Kidney (tissue), 13 donors: ENCODE measurements at regions not wholly inside any gene's neighbourhood (a gene's known extent, or its start where the extent isn't known, plus 50 kb on each side); places are given as distances from the start of the nearest gene placed in this dataset.

Source experiments
- DNase-seq, 5 donors: peaks; one replicate each; pipeline ENCODE4 v3.0.0-alpha.2; 2013 to 2020
- FAIRE-seq: peaks from 2 replicates; lab custom pipeline; 2012; peaks lifted over from hg19 to GRCh38; lab: Jason Lieb, UNC
- H3K27ac ChIP-seq, 2 donors: one replicate each; pipeline ENCODE4 v1.7.0; 2013; ENCODE audit warnings: low read depth in 2 of 2, low read length in 2 of 2, inconsistent platforms in 1 of 2
- H3K27me3 ChIP-seq: one replicate; pipeline ENCODE4 v1.7.1; 2013; ENCODE audit warnings: low read length, inconsistent platforms; ENCODE audit not compliant: control insufficient read depth, insufficient read depth
- H3K36me3 ChIP-seq, 3 donors: one replicate each; pipeline versions ENCODE4 v1.7.0 to v1.7.1; 2013; ENCODE audit warnings: low read length in 3 of 3, control low read depth in 1 of 3, inconsistent platforms in 1 of 3; ENCODE audit not compliant: insufficient read depth in 3 of 3, control insufficient read depth in 2 of 3
- H3K4me1 ChIP-seq, 3 donors: one replicate each; pipeline versions ENCODE4 v1.7.0 to v1.7.1; 2013; ENCODE audit warnings: low read length in 3 of 3, inconsistent platforms in 1 of 3, low read depth in 1 of 3; ENCODE audit not compliant: control insufficient read depth in 2 of 3, insufficient read depth in 2 of 3
- H3K4me3 ChIP-seq, 3 donors: one replicate each; pipeline versions ENCODE4 v1.7.0 to v1.8.1; 2013; ENCODE audit warnings: low read length in 3 of 3, control low read depth in 1 of 3, inconsistent platforms in 1 of 3
- H3K9ac ChIP-seq, 3 donors: one replicate each; pipeline versions ENCODE4 v1.7.0 to v1.7.1; 2013; ENCODE audit warnings: low read length in 3 of 3, control low read depth in 1 of 3, inconsistent platforms in 1 of 3
- H3K9me3 ChIP-seq, 3 donors: one replicate each; pipeline versions ENCODE4 v1.7.0 to v1.7.1; 2013; ENCODE audit warnings: low read length in 3 of 3, control low read depth in 1 of 3, inconsistent platforms in 1 of 3; ENCODE audit not compliant: control insufficient read depth in 2 of 3, insufficient read depth in 1 of 3
- intact Hi-C: fragments of 100-400 bp; cut with DNase I; formaldehyde crosslinking; loops from one replicate; pipeline ENCODE4 v1.11.1; 2022
- TF ChIP-seq, protein P1 (sequence below): IDR thresholded peaks from 3 replicates; pipeline ENCODE4 v1.5.1; 2012; ENCODE audit warnings: mild to moderate bottlenecking, moderate library complexity, borderline replicate concordance; ENCODE audit not compliant: insufficient read depth; ENCODE audit errors: extremely low read depth
- donor health status: control.
- donor health status: control.
- donor health status: control.
- donor health status: control.
- donor health status: control.
- donor health status: DM: yes; HTN: yes; CAD: no.
- donor health status: Normal renal cell carcinoma (clear cell type).

DNA sequence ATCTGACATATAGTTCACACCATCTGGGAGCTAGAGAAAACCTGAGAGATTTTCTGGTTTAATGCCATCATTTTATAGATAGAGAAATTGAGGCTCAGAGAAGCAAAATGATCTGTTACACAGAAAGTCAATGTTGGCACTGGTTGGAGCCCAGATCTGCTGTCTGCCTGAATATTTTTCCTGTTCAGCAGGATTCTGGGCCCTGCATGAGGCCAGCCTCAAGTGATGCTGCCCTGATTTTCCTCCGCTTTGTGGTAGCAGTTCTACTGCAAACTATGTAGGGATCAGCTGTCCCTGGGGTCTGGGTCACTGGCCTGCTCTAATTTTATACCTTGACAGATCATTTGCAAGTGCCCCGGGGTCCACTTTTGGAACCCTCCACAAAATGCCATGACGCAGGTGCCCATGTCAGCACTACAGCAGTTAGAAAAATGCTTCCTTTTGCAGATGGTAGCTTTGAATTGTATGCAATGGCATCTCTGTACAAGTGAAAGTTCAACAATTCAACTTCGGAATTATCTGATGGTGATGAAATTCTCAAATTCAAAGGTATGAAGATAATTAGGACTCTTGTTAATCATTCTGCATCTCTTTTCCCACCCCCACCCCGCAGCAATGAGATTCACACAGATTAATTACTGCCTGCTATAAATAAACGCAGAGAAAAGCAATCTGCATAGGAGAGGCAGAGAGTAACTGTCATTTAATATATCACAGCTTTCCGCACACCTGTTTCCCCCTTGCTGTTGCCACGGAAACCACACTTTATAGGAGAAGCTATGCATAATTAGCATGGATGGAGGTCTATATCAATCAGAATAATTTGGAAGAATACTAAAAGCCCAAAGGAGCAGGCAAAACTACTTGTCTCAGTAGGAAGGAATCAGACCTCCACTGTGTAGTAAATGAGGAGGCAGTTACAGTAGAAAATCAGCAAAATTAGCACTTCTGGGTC lies 222.6 kb downstream of the PDCD6IP start:
- Histone ChIP-seq H3K27me3 (no peaks in the 10 kb centered on the region), H3K4me3 (no peak overlapping the region), H3K9ac (no peak overlapping the region), H3K36me3 (no peaks in the 10 kb centered on the region), H3K27ac (no peak overlapping the region), H3K4me1 (no peaks in the 10 kb centered on the region), H3K9me3 (peaks cover 0 to 5% (median 0%) of the 10 kb centered on the region in 3 donors)
- TF ChIP-seq, protein P1, sequence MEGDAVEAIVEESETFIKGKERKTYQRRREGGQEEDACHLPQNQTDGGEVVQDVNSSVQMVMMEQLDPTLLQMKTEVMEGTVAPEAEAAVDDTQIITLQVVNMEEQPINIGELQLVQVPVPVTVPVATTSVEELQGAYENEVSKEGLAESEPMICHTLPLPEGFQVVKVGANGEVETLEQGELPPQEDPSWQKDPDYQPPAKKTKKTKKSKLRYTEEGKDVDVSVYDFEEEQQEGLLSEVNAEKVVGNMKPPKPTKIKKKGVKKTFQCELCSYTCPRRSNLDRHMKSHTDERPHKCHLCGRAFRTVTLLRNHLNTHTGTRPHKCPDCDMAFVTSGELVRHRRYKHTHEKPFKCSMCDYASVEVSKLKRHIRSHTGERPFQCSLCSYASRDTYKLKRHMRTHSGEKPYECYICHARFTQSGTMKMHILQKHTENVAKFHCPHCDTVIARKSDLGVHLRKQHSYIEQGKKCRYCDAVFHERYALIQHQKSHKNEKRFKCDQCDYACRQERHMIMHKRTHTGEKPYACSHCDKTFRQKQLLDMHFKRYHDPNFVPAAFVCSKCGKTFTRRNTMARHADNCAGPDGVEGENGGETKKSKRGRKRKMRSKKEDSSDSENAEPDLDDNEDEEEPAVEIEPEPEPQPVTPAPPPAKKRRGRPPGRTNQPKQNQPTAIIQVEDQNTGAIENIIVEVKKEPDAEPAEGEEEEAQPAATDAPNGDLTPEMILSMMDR, result no peak
- FAIRE-seq (no peak), DNase-seq (peak in 1 of 5 donors; percentile 20)
- intact Hi-C loops, result no loop called here

DNA sequence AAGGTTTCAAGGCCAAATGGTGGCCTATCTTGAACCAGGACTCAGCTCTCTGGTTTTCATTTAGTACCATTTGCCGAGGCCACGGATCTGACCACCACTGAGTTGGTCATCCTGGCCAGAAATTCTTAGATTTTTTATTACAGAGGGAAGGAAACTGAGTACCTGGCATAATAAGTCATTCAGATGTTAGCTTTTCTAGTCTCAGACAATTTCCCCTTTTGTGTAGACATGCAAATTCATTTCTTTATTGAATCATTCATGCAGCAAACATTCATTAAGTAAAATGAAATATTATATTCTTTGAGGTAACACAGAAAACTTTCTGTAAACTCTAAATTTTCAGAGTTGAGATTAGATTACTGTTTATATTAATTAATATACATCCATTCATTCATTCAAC lies 223.7 kb downstream of the PDCD6IP start:
- Histone ChIP-seq H3K27me3 (no peaks in the 10 kb centered on the region), H3K9ac (no peak overlapping the region), H3K4me3 (no peak overlapping the region), H3K9me3 (peaks cover 0 to 5% (median 0%) of the 10 kb centered on the region in 3 donors), H3K36me3 (no peaks in the 10 kb centered on the region), H3K4me1 (no peaks in the 10 kb centered on the region), H3K27ac (no peak overlapping the region)
- TF ChIP-seq, protein P1, result no peak
- DNase-seq, result no peak
- no peak for FAIRE-seq
- intact Hi-C loops, result no loop called here

DNA sequence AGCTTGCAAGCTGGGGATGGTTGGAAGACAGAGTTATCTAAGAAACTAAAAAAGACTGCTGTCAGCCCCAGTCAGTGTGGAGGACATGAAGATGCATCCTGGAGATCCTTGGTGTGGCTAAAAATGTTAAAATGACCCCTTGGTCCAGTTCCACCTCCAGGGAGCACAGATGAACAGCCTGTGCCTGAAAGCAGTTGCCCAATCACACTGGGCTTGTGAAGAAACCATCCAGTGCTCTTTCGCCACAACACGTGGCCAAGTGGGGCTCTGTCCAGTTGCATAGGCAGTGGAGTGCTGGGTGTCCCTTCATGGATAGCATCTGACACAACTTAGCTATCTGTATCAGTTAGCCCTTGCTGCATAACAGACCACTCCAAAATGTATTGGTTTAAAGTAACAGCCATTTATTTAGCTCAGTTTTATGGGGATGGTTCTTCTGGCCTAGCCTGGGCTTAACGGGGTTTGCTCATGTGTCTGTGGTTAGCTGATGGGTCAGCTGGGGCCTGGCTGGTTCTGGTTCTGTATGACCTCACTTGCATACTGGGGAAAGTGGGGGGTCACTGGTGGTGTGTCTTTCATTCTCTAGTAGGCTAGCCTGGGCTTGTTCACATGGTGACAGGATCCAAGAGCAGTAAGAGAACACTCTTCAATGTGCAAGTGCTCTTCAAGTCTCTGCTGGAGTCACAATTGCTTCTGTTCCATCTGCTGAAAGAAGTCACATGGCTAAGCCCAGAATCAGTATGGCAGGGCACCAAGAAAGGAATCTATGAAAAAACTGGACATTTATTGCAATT lies 226.2 kb downstream of the PDCD6IP start:
- TF ChIP-seq, protein P1, result no peak
- DNase-seq (no peak), FAIRE-seq (no peak)
- Histone ChIP-seq H3K36me3 (no peaks in the 10 kb centered on the region), H3K9ac (no peak overlapping the region), H3K27me3 (no peaks in the 10 kb centered on the region), H3K4me3 (no peak overlapping the region), H3K4me1 (no peaks in the 10 kb centered on the region), H3K27ac (no peak overlapping the region), H3K9me3 (peaks cover 0 to 5% (median 0%) of the 10 kb centered on the region in 3 donors)
- intact Hi-C loops, result no loop called here
